GM18858 (cell line): ENCODE measurements at regions not wholly inside any gene's neighbourhood (a gene's known extent, or its start where the extent isn't known, plus 50 kb on each side); places are given as distances from the start of the nearest gene placed in this dataset.

Experiments
- ATAC-seq: cut with Tn5 transposase; IDR thresholded peaks from one replicate; pipeline ENCODE4 v1.9.1; 2021; ENCODE audit not compliant: unreplicated experiment

DNA sequence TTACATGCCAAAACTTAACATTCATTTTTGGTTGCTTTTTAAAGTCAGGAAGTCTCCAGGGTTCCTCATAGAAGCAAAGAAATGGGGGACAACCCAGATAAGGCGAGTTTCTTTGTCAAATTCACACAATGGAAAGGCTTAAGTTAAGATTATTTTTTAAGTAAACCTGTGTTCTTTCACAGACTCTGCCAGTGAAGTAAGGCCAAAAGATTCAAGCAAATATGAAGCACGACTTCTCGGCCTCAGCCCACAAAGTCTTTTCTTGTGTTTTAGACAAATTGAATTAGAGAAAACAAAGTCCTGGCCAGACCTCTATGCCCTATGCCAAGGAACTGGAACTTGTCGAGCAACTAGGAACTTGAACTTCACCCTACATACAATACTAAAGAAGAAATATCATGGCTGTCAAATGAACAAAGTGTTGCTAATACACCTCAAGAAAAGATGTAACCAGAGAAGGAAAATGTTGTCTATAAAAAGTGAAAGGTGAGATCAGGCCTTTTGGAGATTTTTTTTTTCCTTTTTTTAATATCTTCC lies 540.0 kb upstream of the JARID2 start:
- no peak for ATAC-seq

GRCh38 chr6:14706378-14706929 lies 539.4 kb upstream of the JARID2 start:
- ATAC-seq, result no peak

DNA sequence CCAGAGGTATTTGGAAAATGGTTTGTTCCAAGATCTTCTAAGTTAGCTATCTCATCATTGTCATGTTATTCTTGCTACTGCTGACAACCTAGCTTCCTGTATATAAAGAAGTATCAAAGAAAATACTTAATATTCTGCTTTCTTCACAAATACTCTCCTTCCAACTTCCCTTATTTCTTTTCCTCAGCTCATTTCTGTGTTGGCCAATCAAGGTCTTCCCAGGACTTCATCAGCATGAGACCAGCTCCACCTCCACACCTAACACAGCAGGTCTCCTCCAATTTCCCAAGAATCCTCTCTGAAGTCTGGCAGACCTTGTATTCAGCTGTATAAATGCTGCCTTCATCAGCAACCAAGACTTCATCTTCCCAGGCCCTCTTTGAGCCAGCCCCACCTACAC lies 538.6 kb upstream of the JARID2 start:
- ATAC-seq, result no peak

GRCh38 chr6:14707971-14708465 lies 537.9 kb upstream of the JARID2 start:
- ATAC-seq, result no peak

GRCh38 chr6:14709066-14709670 lies 536.7 kb upstream of the JARID2 start:
- no peak for ATAC-seq

DNA sequence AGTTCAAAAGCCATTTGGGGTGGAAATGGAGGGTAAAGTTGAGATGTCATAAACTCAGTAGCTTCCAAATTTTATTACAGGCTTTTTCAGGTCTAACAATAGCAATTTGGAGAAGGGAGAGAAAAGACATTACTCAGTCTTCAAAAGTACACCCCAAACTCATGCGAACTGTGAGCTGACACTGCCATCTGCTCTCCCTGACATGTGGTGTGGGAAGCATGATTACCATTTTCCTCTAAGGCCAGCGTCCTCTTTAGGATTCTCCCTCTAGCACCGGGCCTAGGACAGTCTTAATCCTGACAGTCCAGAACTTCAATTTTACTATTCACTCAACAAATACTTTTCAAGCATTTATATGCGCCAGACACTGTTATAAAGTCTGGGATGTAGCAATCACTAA lies 536.0 kb upstream of the JARID2 start:
- no peak for ATAC-seq

- ATAC-seq, result no peak
Measured at GRCh38 chr6:14710421-14710820, 535.4 kb upstream of the JARID2 start.

DNA sequence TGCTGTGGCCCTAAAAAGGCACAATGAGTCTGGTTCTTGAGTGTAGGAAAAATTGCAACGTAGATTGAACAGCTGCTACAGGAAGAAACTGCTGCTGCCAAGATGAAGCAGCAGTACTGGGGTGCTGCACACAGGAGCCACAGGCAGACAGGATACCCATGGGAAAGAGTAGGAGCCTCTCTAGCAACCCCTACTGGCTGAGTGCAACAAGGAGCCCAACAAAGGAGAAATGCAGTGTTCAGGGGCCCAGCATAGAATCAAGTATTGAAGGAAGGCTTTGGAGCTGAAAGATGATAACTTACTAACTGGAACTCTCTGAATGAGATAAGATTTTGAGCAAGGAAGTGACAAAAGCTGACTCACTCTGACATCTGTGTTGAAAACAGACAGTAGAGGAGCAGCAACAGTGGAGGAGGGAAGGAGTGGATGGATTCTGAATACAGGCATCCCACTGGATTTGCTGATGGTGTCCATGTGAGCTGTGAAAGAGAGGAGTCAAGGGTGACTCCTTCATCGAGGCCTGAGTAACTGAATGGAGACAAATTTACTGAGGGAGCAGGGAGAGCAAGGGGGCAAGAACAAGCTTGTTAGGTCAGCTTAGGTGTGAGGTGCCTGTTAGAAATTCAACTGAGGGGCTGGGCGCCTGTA lies 534.7 kb upstream of the JARID2 start:
- no peak for ATAC-seq

- ATAC-seq, result no peak
Measured at GRCh38 chr6:14711704-14712379, 534.0 kb upstream of the JARID2 start.

DNA sequence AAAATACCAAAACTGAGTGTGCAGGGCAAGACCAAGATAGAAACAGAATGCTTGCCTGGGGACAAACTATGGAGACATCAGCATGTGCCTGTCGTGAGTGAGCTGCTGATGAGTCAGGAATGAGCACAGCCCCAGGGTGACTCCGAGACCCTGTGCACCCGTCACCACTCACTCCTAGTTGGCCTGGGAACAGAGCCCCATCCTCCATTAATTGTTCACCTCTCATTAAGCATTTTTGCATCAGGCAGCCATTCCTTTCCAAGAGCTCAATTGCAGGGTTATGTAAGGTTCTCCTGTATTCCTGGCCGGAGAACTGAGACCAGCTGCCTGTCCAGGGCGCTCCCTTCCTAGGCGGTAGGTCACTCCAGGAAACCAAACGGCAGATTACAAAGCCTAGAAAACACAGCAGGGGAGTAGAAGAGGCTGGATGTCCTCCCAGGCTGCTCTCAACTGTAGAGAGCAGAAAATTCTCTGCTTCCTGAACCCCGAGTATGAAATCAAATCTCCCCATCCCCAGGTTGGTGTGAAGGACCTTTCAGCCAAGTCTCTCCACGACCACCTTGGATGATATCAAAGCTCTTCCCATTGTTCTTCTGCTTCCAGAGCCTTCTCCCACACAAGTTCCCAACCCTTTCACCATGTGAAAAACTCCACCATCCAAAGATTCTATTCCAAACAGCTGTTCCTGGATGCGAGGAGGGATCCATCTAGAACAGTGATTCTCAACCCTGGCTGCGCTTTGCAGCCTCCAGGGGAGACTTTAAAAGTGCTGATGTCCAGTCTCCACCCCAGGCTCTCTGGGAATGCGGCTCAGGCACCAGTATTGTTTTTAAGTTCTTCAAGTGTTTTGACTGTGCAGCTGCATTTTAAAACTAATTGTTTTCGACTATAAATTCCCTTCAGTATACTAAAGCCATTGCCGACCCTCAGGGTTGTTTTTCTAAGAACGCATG lies 532.6 kb upstream of the JARID2 start:
- no peak for ATAC-seq

DNA sequence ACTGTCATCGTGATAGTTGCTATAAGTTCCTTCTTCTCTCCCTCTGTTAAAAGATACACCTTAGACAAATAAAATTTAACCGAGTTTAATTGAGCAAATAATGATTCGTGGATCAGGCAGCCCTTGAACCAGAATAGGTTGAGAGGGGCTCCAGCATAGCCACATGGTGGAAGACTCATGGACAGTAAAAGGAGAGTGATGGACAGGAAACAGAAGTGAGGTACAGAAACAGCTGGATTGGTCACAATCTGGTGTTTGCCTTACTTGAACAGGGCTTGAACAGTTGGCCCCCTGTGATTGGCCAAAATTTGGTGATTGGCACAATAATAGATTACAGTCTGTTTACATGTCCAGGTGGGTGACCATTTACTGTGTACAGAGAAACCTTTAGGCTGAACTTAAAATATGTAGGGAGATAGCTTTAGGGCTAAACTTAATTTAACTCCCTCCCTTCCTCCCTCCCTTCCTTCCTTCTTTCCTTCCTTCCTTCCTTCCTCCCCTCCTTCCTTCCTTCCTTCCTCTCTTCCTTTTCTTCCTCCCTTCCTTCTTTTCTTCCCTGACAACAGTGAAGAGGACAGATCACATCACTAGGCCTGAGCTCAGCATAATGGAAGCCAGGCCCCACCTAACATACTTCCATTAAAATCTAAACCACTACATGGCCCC lies 531.8 kb upstream of the JARID2 start:
- ATAC-seq, result no peak

- no peak for ATAC-seq
Measured at GRCh38 chr6:14715076-14715475, 530.8 kb upstream of the JARID2 start.

DNA sequence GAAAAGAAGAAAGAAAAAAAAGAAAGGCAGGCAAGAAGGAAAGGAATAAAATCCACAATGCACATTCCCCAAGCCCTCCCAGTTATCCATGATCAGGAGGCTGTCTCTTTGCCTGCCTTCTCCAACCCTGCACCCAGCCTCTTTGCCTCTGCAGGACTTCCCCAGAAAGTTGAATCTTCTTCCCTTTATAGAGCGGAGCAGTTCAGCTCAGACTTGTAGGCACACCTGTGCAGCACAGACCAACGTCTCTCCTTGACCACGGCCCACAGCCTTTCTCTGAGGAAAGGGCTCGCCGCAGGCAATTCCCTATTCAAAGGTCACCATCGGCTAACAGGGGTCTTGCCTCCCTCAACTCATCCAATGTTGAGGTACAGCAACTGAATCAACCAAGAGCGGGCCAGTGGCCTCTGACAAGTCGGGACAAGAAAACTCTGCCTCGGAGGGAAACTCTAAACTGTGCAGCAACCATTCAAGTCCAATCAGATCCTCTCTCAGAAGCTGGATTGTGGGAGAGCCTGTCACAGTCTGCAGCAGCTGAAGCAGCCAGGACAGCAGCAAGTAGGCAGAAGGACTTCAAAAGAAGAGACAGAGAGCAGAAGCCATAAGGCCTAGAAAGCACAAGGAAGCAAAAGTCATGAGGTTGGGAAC lies 529.2 kb upstream of the JARID2 start:
- no peak for ATAC-seq

DNA sequence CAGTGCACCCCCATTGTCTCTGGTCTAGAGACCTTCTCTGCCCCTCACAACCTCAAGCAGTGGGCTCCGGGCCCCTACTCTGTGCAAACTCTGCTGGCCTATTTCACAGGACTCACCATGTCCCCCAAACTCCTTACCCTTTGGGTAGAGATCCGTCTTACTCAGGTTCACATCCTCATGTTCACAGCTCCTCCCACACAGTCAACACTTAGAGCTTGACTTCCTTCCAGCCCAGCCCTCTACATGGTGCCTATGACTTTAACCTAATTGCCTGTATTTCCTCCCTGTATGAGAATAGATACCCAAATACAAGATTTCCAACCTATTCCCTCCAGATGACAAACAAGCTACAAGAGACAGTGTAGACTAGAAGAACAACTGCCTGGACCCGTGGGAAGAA lies 528.6 kb upstream of the JARID2 start:
- ATAC-seq, result no peak

- no peak for ATAC-seq
Measured at GRCh38 chr6:14718861-14719260, 527.0 kb upstream of the JARID2 start.

DNA sequence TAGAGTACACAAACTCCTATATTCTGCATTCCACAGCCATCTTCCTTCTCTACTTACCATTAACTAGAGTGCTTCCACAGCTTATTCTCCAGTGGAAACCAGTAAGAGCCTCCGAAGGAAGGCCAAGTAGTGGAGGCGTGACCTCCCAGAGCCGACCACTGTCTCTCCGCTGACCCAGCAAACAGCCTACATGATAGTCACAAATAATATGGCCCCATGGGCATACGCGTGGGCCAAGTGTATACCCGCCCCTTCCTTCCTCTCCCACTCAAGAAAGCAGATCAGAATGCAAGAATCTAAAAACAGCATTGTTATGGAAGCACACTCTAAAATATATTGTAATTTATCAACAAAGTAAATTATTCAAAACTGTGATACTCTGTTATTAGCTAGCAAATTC lies 526.6 kb upstream of the JARID2 start:
- ATAC-seq, result no peak

GRCh38 chr6:14720411-14721102 lies 525.3 kb upstream of the JARID2 start:
- no peak for ATAC-seq

DNA sequence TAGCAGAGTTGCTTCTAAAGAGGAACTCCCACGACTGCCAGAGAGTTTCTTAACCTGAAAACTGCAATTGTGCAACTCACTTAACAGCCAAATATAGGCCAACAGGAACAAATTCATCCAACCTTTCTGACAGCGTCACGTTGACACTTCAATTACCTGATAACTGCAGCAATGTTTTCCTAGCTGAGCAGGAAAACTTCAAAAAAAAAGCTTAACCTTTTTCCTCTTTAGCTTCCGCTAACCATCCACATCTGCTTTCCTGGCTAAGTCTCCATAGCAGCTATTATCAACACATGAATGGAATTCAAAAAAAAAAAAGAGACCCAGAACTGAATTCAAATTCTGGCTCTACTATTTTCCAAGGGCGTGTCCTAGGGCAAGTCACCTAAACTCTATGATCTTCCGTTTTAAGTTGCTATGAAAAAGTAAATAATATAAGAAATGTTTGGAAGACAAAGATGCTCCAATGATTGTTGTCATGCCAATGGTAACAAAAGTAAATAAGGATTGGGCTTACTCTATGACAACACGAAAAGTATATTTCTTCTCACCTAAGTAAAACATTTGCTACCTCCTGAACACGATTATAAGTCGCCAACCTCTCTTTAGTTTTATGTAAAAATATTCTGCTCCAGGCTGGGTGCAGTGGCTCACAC lies 524.6 kb upstream of the JARID2 start:
- no peak for ATAC-seq
